B cell (primary cell): ENCODE measurements at regions not wholly inside any gene's neighbourhood (a gene's known extent, or its start where the extent isn't known, plus 50 kb on each side); places are given as distances from the start of the nearest gene placed in this dataset.

Source experiments
- CTCF ChIP-seq: fragments of 200-600 bp; IDR thresholded peaks from one replicate; pipeline ENCODE4 v1.8.0; 2022; ENCODE audit warnings: antibody characterized with exemption, mild to moderate bottlenecking
- EZH2 ChIP-seq: IDR thresholded peaks from 2 replicates; pipeline ENCODE4 v1.6.1; 2012; ENCODE audit warnings: borderline replicate concordance, low read depth, mild to moderate bottlenecking, moderate library complexity, low read length; ENCODE audit not compliant: insufficient read depth, poor library complexity, severe bottlenecking

- TF ChIP-seq CTCF (no peak), EZH2 (no peak)
These were observed 388.5 kb downstream of the PLPP3 start for GRCh38 chr1:56190806-56191365.
